ENCODE measurements at regions not wholly inside any gene's neighbourhood (a gene's known extent, or its start where the extent isn't known, plus 50 kb on each side); places are given as distances from the start of the nearest gene placed in this dataset.

GRCh38 chr11:96482193-96482592 is 92.4 kb downstream of the JRKL start:
- H2BK15ac ChIP-seq (ENCODE audit: low read depth, low read length), result no peak overlapping the region

More at GRCh38 chr11:96482193-96482592, 92.4 kb downstream of the JRKL start:
- Histone ChIP-seq H3K79me1 (ENCODE audit: insufficient read depth, low read depth, low read length, poor library complexity, severe bottlenecking) (no peaks in the 10 kb centered on the region), H4K5ac (ENCODE audit: insufficient read length, low read depth, low read length) (no peak overlapping the region), H3K56ac (ENCODE audit: insufficient read length, low read depth, low read length) (no peak overlapping the region), H3K9ac (ENCODE audit: extremely low read depth, insufficient read length, low read length) (no peak overlapping the region), H2BK120ac (ENCODE audit: low read depth, low read length, poor library complexity, severe bottlenecking) (no peak overlapping the region), H4K20me1 (ENCODE audit: control insufficient read depth, insufficient read depth, insufficient read length) (no peaks in the 10 kb centered on the region), H4K91ac (ENCODE audit: insufficient read length, low read depth, low read length) (no peak overlapping the region), H3K27me3 (ENCODE audit: insufficient read depth, low read length) (no peaks in the 10 kb centered on the region), H3K18ac (ENCODE audit: insufficient read length, low read depth, low read length) (no peak overlapping the region), H3K23ac (ENCODE audit: insufficient read length, low read depth, low read length) (no peak overlapping the region), H3K4ac (ENCODE audit: low read depth, low read length) (no peak overlapping the region), H3K23me2 (ENCODE audit: insufficient read length, low read depth, low read length, poor library complexity, severe bottlenecking) (no peaks in the 10 kb centered on the region), H3K14ac (ENCODE audit: insufficient read depth, low read length) (no peak overlapping the region), H3K4me2 (ENCODE audit: insufficient read depth, insufficient read length, low read length) (no peak overlapping the region), H3K4me1 (ENCODE audit: insufficient read depth, low read length) (no peaks in the 10 kb centered on the region), H3K9me3 (ENCODE audit: control insufficient read depth, low read depth, low read length) (no peaks in the 10 kb centered on the region), H2AK5ac (ENCODE audit: insufficient read length, low read length) (no peak overlapping the region), H2AFZ (ENCODE audit: low read length) (no peak overlapping the region), H3K79me2 (ENCODE audit: insufficient read depth, low read length) (no peaks in the 10 kb centered on the region), H4K8ac (replicated peaks; ENCODE audit: insufficient read length, low read depth, low read length) (no peak overlapping the region), H3T11ph (ENCODE audit: low read length) (no peak overlapping the region), H3K27ac (ENCODE audit: insufficient read length, low read depth, low read length) (no peak overlapping the region), H2BK20ac (ENCODE audit: low read depth, low read length, poor library complexity, severe bottlenecking) (no peak overlapping the region), H2BK5ac (ENCODE audit: insufficient read length, low read length) (no peak overlapping the region), H2BK12ac (ENCODE audit: insufficient read length, low read depth, low read length) (no peak overlapping the region)
- Mint-ChIP-seq H3K27me3 (ENCODE audit: low read depth) (0 out of 2 replicates have a peak, but pooled peaks cover 1% of the 10 kb centered on the region), H3K27ac (no peak overlapping the region; a peak in 1 of 7 replicates), H3K4me1 (peaks cover 0 to 5% of the 10 kb centered on the region in 2 experiments; a peak in 1 of 4 replicates), H3K36me3 (ENCODE audit: insufficient read depth in 1 of 3, low read depth in 3 of 3) (no peaks in the 10 kb centered on the region; a peak in 1 of 7 replicates), H3K4me3 (no peak overlapping the region), H3K9me3 (peaks cover 5 to 8% of the 10 kb centered on the region in 2 experiments; a peak in 2 of 5 replicates)
- no peak for DNase-seq
- TF ChIP-seq CTCF (conservative IDR thresholded peaks at IDR 0.05), result no peak
- no CpG with 5 or more reads among the region's 2 CpGs for WGBS (ENCODE audit: extremely low coverage, insufficient read length, low lambda C conversion rate)
